Endothelial cell (in vitro differentiated cells): ENCODE measurements at regions not wholly inside any gene's neighbourhood (a gene's known extent, or its start where the extent isn't known, plus 50 kb on each side); places are given as distances from the start of the nearest gene placed in this dataset.

Experiments used
- DNase-seq: peaks from one replicate; pipeline ENCODE4 v3.0.0; 2021; ENCODE audit warnings: low spot score
- H3K27ac Mint-ChIP-seq: one replicate; pipeline ENCODE4 v1.8.0; 2021; ENCODE audit warnings: mixed read lengths, inconsistent platforms; ENCODE audit not compliant: unreplicated experiment
- H3K27me3 Mint-ChIP-seq: one replicate; pipeline ENCODE4 v1.8.0; 2021; ENCODE audit warnings: mild to moderate bottlenecking, moderate library complexity, mixed read lengths, inconsistent platforms; ENCODE audit not compliant: unreplicated experiment
- H3K36me3 Mint-ChIP-seq: one replicate; pipeline ENCODE4 v1.8.0; 2021; ENCODE audit warnings: mild to moderate bottlenecking, low read depth, mixed read lengths, inconsistent platforms; ENCODE audit not compliant: unreplicated experiment
- H3K4me1 Mint-ChIP-seq: one replicate; pipeline ENCODE4 v1.8.0; 2021; ENCODE audit warnings: mild to moderate bottlenecking, mixed read lengths, inconsistent platforms; ENCODE audit not compliant: unreplicated experiment
- H3K4me3 Mint-ChIP-seq: one replicate; pipeline ENCODE4 v1.8.0; 2021; ENCODE audit warnings: mild to moderate bottlenecking, mixed read lengths, inconsistent platforms; ENCODE audit not compliant: unreplicated experiment
- H3K9me3 Mint-ChIP-seq: one replicate; pipeline ENCODE4 v1.8.0; 2021; ENCODE audit warnings: mixed read lengths, inconsistent platforms; ENCODE audit not compliant: unreplicated experiment
- TF ChIP-seq, protein P1 (sequence below): fragments of 200-600 bp; sonication (generic); IDR thresholded peaks from one replicate; pipeline ENCODE4 v1.5.0; 2021; ENCODE audit warnings: antibody characterized with exemption; ENCODE audit not compliant: unreplicated experiment

DNA sequence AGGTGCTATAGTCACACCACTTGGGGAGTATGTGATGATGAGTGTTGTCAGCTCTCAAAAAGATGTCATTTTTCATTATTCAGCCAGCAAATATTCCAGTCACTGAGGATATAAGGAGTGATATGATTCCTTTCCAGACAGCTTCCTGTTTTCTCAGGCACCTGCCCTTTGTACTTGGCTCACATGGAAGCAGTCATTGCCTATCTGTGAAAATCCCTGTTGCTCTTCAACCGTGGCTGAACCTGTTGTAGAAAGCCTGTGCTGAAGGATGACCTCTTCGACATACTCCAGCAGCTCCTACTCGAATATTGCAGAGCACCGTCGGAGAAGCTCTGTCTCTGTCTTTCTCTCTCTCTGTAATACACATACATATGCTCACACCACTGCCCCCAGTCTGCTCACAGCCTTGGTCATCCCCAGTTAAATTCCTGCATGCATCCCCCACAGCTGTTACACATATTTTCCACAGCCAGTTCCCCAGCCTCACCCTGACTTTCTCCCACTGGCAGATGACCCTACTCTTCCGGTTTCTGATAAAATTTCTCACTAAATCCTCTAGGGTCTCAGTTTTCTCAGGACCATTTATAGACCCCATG, 204.2 kb upstream of the ARGLU1 start:
- Mint-ChIP-seq H3K27ac (no peak overlapping the region), H3K36me3 (no peaks in the 10 kb centered on the region), H3K9me3 (no peaks in the 10 kb centered on the region), H3K4me1 (no peaks in the 10 kb centered on the region), H3K4me3 (no peak overlapping the region), H3K27me3 (no peaks in the 10 kb centered on the region)
- TF ChIP-seq, protein P1, sequence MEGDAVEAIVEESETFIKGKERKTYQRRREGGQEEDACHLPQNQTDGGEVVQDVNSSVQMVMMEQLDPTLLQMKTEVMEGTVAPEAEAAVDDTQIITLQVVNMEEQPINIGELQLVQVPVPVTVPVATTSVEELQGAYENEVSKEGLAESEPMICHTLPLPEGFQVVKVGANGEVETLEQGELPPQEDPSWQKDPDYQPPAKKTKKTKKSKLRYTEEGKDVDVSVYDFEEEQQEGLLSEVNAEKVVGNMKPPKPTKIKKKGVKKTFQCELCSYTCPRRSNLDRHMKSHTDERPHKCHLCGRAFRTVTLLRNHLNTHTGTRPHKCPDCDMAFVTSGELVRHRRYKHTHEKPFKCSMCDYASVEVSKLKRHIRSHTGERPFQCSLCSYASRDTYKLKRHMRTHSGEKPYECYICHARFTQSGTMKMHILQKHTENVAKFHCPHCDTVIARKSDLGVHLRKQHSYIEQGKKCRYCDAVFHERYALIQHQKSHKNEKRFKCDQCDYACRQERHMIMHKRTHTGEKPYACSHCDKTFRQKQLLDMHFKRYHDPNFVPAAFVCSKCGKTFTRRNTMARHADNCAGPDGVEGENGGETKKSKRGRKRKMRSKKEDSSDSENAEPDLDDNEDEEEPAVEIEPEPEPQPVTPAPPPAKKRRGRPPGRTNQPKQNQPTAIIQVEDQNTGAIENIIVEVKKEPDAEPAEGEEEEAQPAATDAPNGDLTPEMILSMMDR = no peak
- DNase-seq = no peak

DNA sequence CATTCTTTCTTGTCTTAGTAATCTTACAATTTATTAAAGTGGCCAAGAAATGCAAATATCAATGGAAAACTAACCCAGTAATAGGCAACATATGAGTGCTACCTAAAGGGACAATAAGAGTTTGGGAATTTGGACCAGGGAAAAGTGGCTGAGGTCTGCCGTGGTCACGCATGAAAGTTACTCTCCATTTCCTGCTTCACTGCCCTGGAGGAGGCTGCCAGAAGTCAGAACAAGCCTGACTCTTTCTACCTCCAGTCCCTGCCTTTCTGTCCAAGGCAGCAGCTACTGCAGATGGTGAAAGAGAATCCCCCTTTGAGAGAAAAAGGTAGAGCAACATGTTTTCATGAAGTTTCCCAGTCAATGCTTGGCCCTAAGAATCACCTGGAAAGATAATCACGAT, 201.1 kb upstream of the ARGLU1 start:
- DNase-seq = no peak
- H3K4me1 Mint-ChIP-seq = no peaks in the 10 kb centered on the region
- TF ChIP-seq, protein P1 = no peak
- H3K36me3 Mint-ChIP-seq = no peaks in the 10 kb centered on the region
- no peaks in the 10 kb centered on the region for H3K9me3 Mint-ChIP-seq
- no peak overlapping the region for H3K4me3 Mint-ChIP-seq
- H3K27me3 Mint-ChIP-seq = no peaks in the 10 kb centered on the region
- no peak overlapping the region for H3K27ac Mint-ChIP-seq

DNA sequence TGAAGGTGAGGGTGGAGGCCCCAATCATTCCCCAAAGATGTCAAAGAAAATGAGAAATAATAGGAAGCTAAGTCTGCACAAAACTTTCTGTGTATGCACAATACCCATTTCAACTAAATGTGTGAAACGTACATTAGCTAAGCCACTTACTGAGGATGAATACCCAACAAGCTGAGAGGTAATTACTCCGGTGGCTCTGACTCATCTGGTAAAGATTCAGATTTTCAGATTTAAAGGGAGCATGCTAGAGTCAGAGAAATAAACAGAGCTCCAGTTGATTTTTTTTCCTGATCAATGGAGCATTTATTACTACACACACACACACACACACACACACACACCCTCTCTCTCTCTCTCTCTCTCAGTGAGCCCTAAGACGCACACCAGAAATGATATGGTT, 194.8 kb upstream of the ARGLU1 start:
- no peak overlapping the region for H3K4me3 Mint-ChIP-seq
- H3K27ac Mint-ChIP-seq = no peak overlapping the region
- DNase-seq = no peak
- H3K36me3 Mint-ChIP-seq = no peaks in the 10 kb centered on the region
- TF ChIP-seq, protein P1 = no peak
- H3K27me3 Mint-ChIP-seq = no peaks in the 10 kb centered on the region
- H3K9me3 Mint-ChIP-seq = no peaks in the 10 kb centered on the region
- no peaks in the 10 kb centered on the region for H3K4me1 Mint-ChIP-seq

DNA sequence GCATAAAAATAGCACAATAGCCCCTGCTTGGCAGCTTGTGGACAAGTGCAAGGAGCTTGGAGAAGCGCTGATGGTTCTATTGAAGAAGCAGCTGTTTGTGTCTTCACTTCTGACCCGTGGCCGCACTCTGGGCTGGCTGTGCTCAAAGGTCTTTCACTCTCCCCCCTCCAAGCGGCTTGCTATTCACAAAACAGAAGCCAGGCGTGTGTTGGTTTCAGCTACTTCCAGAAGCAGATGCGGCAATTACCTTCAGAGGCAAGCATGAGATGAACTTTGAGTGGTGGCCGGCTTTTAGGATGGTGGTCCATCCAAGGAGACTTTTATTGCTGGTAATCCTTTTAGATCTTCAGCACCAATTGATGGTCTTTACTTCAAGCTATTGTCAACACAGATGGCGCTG, 188.5 kb upstream of the ARGLU1 start:
- H3K27ac Mint-ChIP-seq = no peak overlapping the region
- TF ChIP-seq, protein P1 = no peak
- no peaks in the 10 kb centered on the region for H3K36me3 Mint-ChIP-seq
- peaks cover 4% of the 10 kb centered on the region for H3K9me3 Mint-ChIP-seq
- H3K27me3 Mint-ChIP-seq = peaks cover 4% of the 10 kb centered on the region
- H3K4me3 Mint-ChIP-seq = no peak overlapping the region
- DNase-seq = no peak
- peaks cover 33% of the 10 kb centered on the region for H3K4me1 Mint-ChIP-seq

DNA sequence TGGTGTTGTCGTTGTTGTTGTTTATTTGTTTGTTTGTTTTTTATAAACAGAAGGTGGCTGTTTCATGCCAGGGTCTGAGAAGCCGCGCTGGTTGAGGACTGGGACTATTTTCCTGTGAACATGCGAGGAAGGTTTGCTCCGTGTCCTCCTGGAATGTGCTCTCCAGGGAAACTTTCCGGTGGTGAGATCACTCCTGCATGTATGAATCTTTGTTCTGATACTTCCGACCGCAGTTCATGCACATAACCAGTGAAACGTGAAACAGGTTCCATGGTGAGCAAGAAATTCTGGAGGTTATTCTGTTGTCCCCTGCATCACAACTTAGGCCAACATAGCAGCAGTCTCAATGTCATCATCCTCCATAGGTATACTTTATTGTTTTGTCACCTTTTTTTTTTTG, 187.6 kb upstream of the ARGLU1 start:
- Mint-ChIP-seq H3K9me3 (peaks cover 4% of the 10 kb centered on the region), H3K27ac (no peak overlapping the region), H3K36me3 (no peaks in the 10 kb centered on the region), H3K27me3 (peaks cover 4% of the 10 kb centered on the region), H3K4me1 (peaks cover 33% of the 10 kb centered on the region), H3K4me3 (no peak overlapping the region)
- DNase-seq = no peak
- TF ChIP-seq, protein P1 = no peak
